Stomach (tissue), 4 donors: ENCODE measurements at regions not wholly inside any gene's neighbourhood (a gene's known extent, or its start where the extent isn't known, plus 50 kb on each side); places are given as distances from the start of the nearest gene placed in this dataset.

Experiments used
- CTCF ChIP-seq, 7 experiments: fragments of 450-650 bp in 4 of 7; fragments of 200-600 bp in 3 of 7; sonication (generic) in 3 of 7; IDR thresholded peaks; one replicate each; pipeline ENCODE4 v1.5.1; 2016 to 2019; ENCODE audit warnings: antibody characterized with exemption in 7 of 7, control low read depth in 2 of 7, mild to moderate bottlenecking in 1 of 7
- POLR2A ChIP-seq, 4 donors: fragments of 450-650 bp; IDR thresholded peaks; one replicate each; pipeline ENCODE4 v1.6.1; 2016; ENCODE audit warnings: antibody characterized with exemption in 4 of 4, control low read depth in 2 of 4, mild to moderate bottlenecking in 1 of 4, moderate library complexity in 1 of 4

- TF ChIP-seq CTCF (IDR thresholded peaks at IDR 0.05) (no peak), POLR2A (IDR thresholded peaks at IDR 0.05) (no peak)
Observed at GRCh38 chr16:29204806-29205135, 201.7 kb downstream of the NPIPB11 start.
